A204.1 (cell line): ENCODE measurements at regions not wholly inside any gene's neighbourhood (a gene's known extent, or its start where the extent isn't known, plus 50 kb on each side); places are given as distances from the start of the nearest gene placed in this dataset.
A peak's percentile ranks its signal among the peaks of the same experiment; 100 is the strongest.
"Not testable (repeated sequence)": the region's sequence is repeated elsewhere in the genome, so short reads cannot be mapped to it uniquely, and the experiment has no call there.

Experiments used
- FAIRE-seq: peaks from 2 replicates; lab custom pipeline; 2012; peaks lifted over from hg19 to GRCh38; lab: Jason Lieb, UNC

GRCh38 chr2:193141998-193142397 is 947.3 kb upstream of the TMEFF2 start:
- no peak for FAIRE-seq

DNA sequence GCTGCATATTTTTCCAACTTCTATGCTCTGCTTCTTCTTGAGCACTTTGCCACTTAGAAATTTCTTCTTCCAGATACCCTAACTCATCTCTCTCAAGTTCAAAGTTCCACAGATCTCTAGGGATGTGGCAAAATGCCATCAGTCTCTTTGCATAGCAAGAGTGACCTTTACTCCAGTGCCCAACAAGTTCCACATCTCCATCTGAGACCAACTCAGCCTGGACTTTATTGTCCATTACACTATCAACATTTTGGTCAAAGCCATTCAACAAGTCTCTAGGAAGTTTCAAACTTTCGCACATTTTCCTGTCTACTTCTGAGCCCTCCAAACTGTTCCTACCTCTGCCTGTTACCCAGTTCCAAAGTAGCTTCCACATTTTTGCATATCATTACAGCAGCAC is 946.2 kb upstream of the TMEFF2 start:
- not testable (repeated sequence) for FAIRE-seq

- FAIRE-seq = no peak
Observed at GRCh38 chr2:193124815-193125214, 930.1 kb upstream of the TMEFF2 start.

DNA sequence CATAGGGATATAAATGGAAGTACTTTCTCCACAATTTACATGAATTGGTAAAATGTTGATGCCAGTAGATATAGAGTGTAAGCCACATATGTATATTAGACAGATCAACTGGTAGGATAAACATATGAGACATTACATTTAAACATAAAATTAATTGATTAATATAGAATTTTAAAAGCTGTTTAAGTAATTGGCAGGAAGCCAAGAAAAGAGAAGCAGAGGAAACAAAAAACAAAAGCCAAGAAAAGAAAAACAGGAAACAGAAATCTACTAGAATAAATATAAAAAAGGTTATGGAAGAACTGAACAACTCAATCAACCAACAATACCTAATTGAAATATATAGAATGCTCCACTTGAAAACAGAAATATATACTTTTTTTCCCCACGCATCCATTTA is 920.1 kb upstream of the TMEFF2 start:
- peak; percentile 47 for FAIRE-seq

DNA sequence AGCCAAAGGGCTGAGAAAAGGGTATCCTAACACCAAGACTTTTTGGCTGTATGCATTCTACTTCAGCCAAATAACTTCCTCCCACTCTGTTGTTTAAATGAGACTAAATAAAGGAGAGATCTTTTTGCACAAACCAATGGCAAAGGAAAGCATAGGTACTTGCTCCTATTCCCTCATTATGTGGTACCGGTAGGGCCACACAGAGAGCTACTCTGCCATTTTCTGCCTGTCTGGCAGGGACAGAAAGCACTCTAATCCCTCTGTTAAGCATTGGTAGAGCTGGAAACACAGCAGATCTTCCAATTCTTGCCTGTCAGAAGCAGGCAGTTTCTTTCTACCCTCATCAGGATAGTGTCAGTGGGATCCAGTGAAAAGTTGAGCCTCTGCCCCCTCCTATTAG is 918.3 kb upstream of the TMEFF2 start:
- FAIRE-seq = no peak

- FAIRE-seq = no peak
Observed at GRCh38 chr2:193103064-193103463, 908.3 kb upstream of the TMEFF2 start.

DNA sequence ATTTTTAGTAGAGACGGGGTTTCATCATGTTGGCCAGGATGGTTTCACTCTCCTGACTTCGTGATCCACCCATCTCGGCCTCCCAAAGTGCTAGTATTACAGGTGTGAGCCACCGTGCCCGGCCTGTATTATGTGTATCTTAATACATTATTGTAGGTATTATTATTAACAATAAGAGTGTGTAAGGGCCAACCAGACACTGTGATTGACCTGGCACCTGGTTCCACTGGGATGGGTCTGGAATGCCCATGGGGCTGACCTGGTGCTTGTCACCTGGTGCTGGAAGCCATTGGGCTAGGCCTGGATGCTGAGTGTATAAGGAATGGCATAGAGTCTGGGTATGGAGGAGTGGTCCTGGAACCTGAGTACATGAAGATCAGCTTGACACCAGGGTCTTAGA is 906.9 kb upstream of the TMEFF2 start:
- FAIRE-seq = no peak

GRCh38 chr2:193088026-193088425 is 893.3 kb upstream of the TMEFF2 start:
- FAIRE-seq = peak; percentile 40

DNA sequence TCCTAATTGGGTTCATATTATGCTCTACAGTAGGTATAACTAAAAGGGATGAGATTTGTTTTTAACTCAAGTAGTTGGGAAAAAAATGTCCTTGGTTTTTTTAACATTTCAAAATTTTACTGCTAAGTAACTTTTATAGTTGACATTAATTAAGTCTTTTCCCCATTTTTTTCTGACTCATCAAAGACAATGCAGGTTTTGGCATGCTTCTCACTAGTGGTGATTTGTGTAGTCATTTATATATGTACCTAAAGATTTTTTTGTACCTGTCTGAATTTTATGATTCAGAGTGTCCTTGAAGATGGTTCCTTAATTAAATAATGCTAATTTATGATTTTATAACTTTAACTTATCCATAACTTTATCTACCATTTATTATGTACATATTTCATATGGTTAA is 882.3 kb upstream of the TMEFF2 start:
- FAIRE-seq = peak; percentile 9

GRCh38 chr2:193074933-193075332 is 880.2 kb upstream of the TMEFF2 start:
- no peak for FAIRE-seq

DNA sequence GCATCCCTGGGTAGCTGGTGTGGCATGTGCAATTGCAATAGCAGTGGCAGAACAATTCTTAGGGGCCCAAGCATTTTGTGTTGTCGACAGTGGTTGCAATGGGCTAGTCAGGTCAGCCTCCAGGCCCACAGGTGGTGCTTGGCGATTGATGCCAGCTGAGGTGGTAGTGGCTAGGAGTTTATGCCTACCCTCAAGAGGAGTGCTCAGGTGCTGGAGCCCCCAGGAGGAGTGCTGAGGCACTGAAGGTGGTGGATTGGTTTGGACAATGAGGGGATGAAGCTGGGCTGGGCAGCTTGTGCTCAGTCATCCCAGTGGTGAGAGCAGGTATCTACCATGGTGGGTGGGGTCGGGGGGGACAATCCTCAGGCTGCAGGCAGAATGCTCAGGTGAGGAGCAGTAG is 877.9 kb upstream of the TMEFF2 start:
- no peak for FAIRE-seq

- not testable (repeated sequence) for FAIRE-seq
Observed at GRCh38 chr2:193025556-193025955, 830.8 kb upstream of the TMEFF2 start.

DNA sequence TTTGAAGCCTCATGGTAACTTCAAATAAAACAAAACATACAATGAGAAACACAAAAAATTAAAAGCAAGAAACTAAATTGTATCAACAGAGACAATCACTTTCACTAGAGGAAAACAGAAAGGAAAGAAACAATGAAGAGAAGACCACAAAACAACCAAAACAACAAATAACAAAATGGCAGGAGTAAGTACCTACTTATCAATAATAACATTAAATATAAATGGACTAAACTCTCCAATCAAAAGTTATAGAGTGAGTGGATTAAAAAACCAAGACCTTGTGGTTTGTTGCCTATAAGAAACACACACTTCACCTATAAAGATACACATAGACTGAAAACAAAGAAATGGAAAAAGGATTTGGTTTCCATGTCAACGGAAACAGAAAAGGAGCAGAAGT is 830.1 kb upstream of the TMEFF2 start:
- FAIRE-seq = no peak

DNA sequence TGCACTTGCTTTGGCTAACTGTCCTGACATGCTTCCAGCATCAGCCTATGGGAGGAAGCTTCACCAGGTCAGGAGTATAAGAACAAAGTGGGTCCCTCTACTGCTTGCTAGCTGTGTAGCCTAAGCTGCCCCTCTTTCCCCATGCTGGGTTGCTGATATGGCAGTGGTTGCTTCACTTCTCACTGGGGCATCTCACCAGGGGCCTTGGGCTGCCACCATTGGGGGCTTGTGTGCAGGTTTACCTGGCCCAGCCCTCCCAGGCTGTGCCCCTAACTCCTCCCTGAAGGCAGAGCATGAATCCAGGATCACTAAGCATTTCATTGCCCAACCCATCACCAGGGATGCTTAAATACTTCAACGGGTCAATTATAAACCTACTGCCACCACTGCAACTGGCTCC is 817.1 kb upstream of the TMEFF2 start:
- no peak for FAIRE-seq

- no peak for FAIRE-seq
Observed at GRCh38 chr2:192993059-192993458, 798.3 kb upstream of the TMEFF2 start.

DNA sequence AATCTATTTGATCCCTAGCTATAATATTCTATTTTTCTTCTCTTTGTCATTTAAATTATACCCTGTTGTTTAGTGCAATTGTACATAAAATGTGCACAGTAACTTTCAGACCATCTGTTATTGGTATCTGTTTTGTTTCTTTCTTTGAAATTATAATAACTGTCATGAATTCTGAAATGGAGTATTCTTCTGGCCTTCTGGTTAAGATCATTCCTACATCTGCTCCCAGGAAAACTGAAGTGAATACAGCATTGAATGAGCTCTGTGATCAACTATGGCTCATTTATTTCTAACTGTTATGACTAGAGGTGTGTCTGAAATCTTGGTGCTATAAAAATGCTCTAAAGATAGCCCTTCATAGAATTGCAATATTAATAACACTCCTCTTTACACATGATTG is 788.4 kb upstream of the TMEFF2 start:
- FAIRE-seq = no peak

GRCh38 chr2:192978395-192978794 is 783.7 kb upstream of the TMEFF2 start:
- no peak for FAIRE-seq

GRCh38 chr2:192971981-192972380 is 777.2 kb upstream of the TMEFF2 start:
- no peak for FAIRE-seq

GRCh38 chr2:192969055-192969454 is 774.3 kb upstream of the TMEFF2 start:
- no peak for FAIRE-seq

GRCh38 chr2:192960945-192961344 is 766.2 kb upstream of the TMEFF2 start:
- FAIRE-seq = no peak

DNA sequence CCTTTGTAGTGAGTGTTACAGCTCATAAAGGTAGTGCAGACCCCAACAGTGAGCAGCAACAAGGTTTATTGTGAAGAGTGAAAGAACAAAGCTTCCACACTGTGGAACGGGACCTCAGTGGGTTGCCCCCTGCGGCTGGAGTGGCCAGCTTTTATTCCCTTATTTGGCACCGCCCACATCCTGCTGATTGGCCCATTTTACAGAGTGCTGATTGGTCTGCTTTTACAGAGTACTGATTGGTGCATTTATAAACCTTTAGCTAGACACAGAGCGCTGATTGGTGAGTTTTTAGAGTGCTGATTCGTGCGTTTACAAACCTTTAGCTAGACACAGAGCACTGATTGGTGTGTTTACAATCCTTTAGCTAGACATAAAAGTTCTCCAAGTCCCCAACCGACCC is 763.9 kb upstream of the TMEFF2 start:
- FAIRE-seq = not testable (repeated sequence)

- no peak for FAIRE-seq
Observed at GRCh38 chr2:192957425-192957824, 762.7 kb upstream of the TMEFF2 start.

DNA sequence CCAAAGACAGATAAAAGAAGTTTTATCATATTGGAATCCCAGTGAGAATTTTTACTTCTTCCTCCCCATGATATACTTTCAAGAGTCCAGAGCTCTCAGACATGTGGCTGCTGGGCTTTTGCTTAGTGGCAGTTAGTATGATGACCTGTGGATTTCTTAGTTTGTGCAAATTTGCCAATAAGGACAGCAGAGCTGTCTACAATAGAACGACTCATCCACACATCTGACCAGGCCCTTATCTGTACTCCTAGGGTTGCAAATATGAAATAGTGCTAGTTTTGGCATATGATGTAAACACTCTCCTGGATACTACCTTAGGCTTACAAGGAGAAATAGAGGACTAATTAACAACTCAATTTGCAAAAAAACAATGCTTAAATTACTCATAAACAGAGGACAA is 758.4 kb upstream of the TMEFF2 start:
- no peak for FAIRE-seq

DNA sequence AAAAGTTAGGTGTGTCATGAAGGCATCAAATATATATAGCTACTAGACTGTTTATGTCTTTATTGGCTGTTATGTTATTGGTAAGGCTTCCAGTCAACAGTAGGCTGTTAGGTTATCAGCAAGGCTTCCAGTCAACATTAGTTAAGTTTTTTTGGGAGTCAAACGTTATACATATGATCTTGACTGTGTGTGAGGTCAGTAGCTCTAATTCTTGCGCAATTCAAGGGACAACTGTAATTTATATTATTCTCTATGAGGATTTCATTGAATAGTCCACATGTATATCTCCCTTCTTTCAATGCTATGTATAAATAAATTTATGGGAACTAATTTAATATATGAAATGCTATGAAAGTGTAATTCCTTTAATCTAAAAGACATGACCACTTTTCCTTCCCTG is 757.5 kb upstream of the TMEFF2 start:
- no peak for FAIRE-seq

- no peak for FAIRE-seq
Observed at GRCh38 chr2:192948316-192948715, 753.6 kb upstream of the TMEFF2 start.
